Amniotic epithelial cell (primary cell): ENCODE measurements at regions not wholly inside any gene's neighbourhood (a gene's known extent, or its start where the extent isn't known, plus 50 kb on each side); places are given as distances from the start of the nearest gene placed in this dataset.
"Not testable (repeated sequence)": the region's sequence is repeated elsewhere in the genome, so short reads cannot be mapped to it uniquely, and the experiment has no call there.

ENCODE experiments used
- DNase-seq: peaks from one replicate; pipeline ENCODE4 v3.0.0-alpha.2; 2010; ENCODE audit warnings: low read depth

GRCh38 chr1:233473549-233474204 is 140.2 kb upstream of the KCNK1 start:
- no peak for DNase-seq

GRCh38 chr1:233477359-233477758 is 136.5 kb upstream of the KCNK1 start:
- no peak for DNase-seq

GRCh38 chr1:233478611-233479010 is 135.3 kb upstream of the KCNK1 start:
- DNase-seq = no peak

- no peak for DNase-seq
Observed at GRCh38 chr1:233479110-233479890, 134.6 kb upstream of the KCNK1 start.

GRCh38 chr1:233480198-233480597 is 133.7 kb upstream of the KCNK1 start:
- no peak for DNase-seq

- DNase-seq = no peak
Observed at GRCh38 chr1:233482388-233482787, 131.5 kb upstream of the KCNK1 start.

GRCh38 chr1:233485385-233485784 is 128.5 kb upstream of the KCNK1 start:
- no peak for DNase-seq

GRCh38 chr1:233485809-233486398 is 128.0 kb upstream of the KCNK1 start:
- no peak for DNase-seq

GRCh38 chr1:233487408-233487807 is 126.5 kb upstream of the KCNK1 start:
- no peak for DNase-seq

- no peak for DNase-seq
Observed at GRCh38 chr1:233489411-233489810, 124.5 kb upstream of the KCNK1 start.

- DNase-seq = no peak
Observed at GRCh38 chr1:233490488-233490887, 123.4 kb upstream of the KCNK1 start.

- no peak for DNase-seq
Observed at GRCh38 chr1:233491953-233492620, 121.8 kb upstream of the KCNK1 start.

GRCh38 chr1:233496993-233497392 is 116.9 kb upstream of the KCNK1 start:
- DNase-seq = no peak

- DNase-seq = no peak
Observed at GRCh38 chr1:233497679-233498078, 116.2 kb upstream of the KCNK1 start.

- no peak for DNase-seq
Observed at GRCh38 chr1:233500106-233500505, 113.8 kb upstream of the KCNK1 start.

- DNase-seq = no peak
Observed at GRCh38 chr1:233503366-233503954, 110.4 kb upstream of the KCNK1 start.

GRCh38 chr1:233505130-233505529 is 108.8 kb upstream of the KCNK1 start:
- DNase-seq = no peak

- DNase-seq = not testable (repeated sequence)
Observed at GRCh38 chr1:233505889-233506288, 108.0 kb upstream of the KCNK1 start.

- DNase-seq = no peak
Observed at GRCh38 chr1:233509526-233509925, 104.4 kb upstream of the KCNK1 start.

GRCh38 chr1:233512538-233512937 is 101.4 kb upstream of the KCNK1 start:
- DNase-seq = no peak

GRCh38 chr1:233513431-233513830 is 100.5 kb upstream of the KCNK1 start:
- no peak for DNase-seq

- DNase-seq = no peak
Observed at GRCh38 chr1:233514946-233515391, 98.9 kb upstream of the KCNK1 start.
